GM18519 (cell line): ENCODE measurements at regions not wholly inside any gene's neighbourhood (a gene's known extent, or its start where the extent isn't known, plus 50 kb on each side); places are given as distances from the start of the nearest gene placed in this dataset.

Experiments
- ATAC-seq: cut with Tn5 transposase; IDR thresholded peaks from one replicate; pipeline ENCODE4 v1.9.1; 2021; ENCODE audit warnings: mild to moderate bottlenecking, moderate library complexity; ENCODE audit not compliant: unreplicated experiment, low FRiP score

DNA sequence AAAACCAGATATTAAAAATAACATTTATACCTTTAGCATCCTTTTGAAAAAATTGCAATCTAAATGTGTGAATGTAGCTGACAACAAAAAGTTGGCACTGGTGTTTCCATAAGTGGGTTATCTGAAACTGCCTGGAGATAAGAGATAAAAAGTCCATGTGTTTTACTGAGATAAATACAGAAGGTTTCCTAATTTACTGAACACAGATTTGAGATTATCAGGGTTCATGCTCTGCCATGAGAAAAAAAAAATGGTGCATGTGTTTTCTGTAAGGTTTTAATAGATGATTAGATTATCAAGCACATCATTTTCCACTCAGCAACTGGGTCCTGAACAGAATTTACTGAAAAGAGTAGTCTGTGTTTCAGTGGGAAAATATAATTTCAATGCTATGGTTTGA is 326.2 kb upstream of the SLIT2 start:
- ATAC-seq: no peak

DNA sequence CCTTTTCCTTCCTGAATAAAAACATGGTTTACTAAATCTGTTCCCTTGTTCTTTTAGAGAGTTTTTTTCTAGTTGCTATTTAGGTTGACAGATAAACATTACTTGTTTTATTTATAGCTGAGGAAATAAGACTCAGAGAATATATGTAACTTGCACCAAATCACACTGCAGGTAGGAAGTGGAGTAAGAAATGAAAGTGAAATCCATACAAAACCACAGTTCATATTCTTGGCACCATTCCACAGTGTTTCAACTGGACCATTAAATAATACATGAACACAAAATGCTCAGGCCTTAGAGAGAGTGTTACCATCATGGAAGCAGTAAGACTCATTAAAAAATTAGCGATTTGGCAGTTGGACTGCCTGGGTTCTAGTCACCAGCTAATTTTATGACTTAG is 326.9 kb upstream of the SLIT2 start:
- ATAC-seq: no peak

DNA sequence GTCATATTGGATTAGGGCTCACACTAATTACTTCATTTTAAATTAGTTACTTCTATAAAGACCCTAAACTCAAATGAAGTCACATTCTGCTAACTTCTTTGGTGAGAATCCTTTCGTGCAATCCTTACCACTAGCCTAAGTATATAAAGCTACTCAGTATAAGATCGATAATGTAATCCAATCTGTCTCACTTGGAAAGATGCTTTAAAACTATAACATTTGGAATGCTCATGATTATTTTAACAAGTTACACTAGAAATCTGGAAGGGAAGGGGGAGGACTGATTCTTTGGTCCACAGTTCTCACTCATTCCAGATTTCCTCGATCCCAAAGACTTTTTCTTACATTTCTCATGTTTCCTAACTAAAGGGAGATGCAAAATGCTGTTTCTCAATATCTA is 336.4 kb upstream of the SLIT2 start:
- ATAC-seq: no peak

DNA sequence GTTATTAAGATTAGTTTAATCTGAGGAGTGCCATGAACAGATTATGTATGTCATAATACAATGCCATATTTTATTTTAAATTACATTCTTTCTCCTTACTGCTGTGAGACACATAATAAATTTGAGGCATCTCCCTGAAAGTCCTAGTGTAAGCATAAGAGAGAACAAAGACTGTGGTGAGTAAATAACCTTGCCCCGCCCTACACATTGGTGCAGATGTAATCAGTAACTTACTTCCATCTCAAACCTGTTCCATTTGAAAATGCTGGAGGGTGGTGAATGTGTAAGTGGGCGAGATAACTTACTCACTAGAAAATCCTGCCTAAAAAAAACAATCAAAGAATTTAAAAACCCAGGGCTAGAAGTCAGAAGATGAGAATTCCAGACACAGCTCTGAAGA is 338.1 kb upstream of the SLIT2 start:
- ATAC-seq: no peak

DNA sequence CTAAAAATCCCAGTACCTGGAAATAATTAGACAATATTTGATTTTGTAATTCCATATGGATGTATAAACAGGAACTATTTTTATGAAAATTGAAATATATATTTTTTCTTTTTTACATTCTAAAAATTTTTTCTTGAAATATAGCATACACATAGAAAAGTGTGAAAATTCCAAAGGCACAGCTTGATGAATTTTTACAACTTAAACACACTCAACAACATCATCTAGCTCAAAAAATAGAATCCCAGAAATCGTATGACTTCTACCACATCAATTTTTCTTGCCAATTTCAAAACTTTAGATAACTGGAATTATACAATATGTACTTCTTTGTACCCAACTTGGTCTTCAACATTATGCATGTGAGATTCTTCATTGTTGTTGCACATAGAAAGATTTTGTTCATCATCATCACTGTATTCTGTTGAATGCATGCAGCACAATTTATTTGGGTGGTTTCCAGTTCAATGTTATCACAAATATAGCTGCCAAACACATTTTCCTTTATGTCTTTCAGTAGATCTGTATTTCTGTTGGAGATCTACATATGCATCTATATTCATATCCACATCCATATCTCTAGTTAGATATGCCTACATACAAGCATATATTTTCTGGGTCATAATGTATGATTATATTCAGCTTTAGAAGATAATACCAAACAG is 340.7 kb upstream of the SLIT2 start:
- ATAC-seq: no peak

DNA sequence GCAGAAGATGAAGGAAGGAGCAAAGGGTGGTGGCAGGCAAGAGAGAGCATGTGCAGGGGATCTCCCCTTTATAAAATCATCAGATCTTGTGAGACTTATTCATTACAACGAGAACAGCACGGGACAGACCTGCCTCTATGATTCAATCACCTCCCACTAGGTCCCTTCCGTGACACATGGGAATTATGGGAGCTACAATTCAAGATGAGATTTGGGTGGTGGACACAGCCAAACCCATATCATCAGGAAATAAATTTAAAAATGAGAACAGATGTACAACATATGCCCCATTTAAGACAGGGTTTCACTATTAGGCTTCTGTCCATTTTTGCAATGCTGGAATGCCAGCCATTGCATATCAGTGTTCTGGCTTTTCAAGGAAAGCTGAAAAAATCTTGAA is 346.7 kb upstream of the SLIT2 start:
- no peak for ATAC-seq

DNA sequence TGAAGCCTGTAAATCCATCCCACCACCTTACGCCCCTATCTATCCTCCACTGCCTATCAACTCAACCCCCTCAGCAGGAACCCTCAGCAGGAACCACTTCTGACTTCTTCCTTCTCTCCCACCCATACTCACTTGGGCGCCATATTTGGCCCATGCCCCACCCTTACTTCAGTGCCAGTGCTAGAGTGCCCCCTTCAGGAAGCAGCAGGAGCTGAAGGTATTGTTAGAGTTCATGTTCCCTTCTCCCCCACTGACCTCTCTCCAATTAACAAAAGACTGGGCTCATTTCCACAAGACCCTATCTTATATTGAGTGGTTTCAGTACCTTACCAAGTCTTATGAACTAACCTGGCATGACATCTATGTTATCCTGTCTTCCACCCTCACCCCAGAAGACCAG is 363.1 kb upstream of the SLIT2 start:
- no peak for ATAC-seq

DNA sequence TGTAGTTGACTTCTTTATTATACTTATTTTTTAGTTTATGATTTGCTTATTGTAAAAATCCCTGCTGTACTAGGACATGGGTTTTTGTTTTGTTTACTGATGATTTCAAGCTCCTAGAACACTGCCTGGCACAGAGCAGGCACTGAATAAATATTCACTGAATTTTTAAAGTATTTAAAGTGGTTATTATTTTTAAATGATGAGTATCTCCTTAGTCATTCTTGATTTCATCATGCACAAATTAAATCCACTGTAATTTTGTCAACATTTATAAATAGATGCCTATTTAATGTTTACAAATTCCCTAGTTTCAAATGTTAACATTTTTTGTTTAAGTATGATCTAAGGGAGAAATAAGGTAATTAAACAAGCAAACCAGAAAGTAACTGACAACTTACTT is 367.9 kb upstream of the SLIT2 start:
- no peak for ATAC-seq

DNA sequence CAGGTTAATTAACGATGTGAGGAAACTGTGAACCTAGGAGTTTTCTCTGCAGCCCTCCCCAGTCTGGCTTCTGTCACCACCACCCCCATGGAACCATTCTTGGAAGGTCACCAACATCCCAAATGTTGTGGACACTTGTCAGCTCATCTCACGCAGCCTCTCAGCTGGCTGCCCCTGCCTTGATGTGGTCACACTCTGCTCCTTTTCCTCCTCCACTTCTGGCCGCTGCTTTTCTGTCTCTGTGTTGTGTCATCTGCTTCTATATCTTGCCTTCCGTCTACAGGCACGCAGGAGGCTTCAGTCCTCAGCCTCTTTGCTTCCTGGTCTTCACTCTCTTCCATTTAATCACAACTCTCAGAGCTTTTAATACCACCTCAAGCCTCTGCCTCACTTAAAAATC is 371.5 kb upstream of the SLIT2 start:
- no peak for ATAC-seq

DNA sequence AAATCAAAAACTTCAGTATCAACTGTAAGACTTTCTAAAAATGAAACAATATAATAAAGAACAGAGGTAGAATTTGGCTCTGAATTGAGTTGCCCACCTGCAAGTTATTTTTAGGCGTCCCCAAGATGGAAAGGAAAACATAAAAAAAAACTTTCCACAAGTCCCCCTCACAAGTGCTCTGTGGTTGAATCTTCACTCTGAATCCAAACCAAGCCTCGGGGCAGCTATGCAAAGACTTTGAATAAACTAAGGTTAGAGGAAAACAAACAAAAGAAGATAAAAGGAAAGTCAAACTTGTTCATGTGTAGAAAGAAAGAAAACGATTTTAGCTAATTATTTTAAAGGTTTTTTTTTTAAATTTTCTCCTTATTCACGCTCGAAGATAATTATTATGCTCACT is 372.4 kb upstream of the SLIT2 start:
- ATAC-seq: no peak

DNA sequence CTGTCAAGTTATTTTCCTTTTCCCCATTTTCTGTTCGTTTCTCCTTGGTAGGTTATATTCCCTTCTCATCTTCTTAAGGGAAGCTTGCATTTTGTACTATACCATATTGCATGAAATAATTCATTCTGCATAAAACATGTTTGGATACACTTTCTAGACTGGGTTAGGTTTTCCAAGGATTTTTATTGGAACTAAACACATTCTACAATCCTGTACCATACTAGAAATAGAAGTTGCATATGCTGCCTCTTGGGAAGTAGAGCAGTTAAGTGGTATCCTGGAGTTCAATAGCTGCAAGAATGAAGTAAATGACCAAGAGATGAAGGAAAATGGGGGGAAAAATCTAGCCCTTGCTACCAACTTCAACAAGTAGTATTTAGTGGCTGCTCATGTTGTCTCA is 393.7 kb upstream of the SLIT2 start:
- no peak for ATAC-seq

DNA sequence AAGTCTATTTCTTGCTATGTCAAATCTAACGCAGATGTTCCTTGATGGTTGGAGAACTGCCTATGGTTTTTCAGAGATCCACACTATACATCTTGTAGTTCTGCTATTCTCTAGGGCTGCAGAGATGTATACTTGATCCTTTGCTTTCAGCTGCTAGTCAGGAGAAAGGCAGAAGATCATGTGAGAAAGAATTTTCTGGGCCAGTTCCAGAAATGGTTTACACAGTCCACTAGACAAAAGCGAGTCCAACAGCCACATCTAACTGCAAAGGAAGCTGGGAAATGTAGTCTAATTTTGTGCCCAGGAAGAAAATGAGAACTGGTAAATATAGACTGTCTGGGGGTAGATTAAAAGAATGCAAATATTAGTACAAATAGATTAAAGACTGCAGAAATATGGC is 394.3 kb upstream of the SLIT2 start:
- ATAC-seq: no peak

DNA sequence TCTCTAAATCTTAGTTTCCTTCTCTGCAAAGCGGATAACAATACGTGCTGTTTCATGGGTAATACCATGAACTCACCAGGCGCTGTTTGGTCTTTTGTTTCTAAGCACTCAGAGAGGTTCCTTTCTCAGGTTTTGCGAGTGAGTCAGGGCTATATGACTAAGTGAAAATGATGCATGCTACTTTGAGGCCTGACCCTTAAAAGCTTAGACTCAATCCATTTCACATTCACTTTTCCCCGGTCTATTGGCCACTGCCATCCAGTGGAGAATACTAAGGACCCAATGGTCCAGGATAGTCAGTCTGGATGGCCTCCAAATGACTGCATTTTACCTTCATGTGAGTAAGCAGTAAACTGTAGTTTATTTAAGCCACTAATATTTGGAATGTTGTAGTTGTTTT is 400.8 kb upstream of the SLIT2 start:
- no peak for ATAC-seq

DNA sequence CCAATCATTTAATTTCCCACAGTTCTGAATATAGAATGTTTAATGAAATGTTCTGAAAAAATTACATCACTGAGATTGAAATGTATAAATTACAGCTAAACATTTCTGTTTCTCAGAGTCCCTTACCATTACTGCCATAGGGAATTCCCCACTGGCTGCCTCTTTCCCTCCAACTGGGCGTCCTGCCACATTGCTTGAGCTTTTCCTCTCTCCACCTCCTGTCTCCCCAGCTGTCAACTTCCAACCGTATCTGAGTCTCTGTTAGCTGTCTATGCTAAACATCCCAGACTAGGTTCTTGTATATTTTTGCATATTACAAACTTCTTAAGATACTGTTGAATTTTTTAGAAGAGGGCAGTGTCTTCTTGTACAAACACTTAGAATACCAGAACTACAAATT is 407.3 kb upstream of the SLIT2 start:
- ATAC-seq: no peak

DNA sequence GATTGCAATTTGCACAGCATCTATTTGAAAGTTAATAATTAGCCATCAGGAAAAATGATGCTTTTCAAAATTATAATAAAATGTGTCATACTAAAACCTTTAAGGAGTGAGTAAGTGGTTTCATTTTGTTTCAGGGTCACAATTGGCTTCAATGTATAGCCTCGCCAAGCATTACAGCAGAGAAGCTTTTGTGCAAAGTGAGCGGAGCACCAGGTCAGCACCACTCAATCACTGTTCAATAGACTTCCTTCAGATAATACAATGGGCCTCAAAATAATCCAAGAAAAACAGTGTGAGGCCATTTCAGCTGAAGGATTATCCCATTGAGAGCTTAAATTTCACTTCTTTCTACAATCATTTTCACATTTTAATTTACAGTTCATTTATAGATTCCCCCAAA is 409.2 kb upstream of the SLIT2 start:
- no peak for ATAC-seq

DNA sequence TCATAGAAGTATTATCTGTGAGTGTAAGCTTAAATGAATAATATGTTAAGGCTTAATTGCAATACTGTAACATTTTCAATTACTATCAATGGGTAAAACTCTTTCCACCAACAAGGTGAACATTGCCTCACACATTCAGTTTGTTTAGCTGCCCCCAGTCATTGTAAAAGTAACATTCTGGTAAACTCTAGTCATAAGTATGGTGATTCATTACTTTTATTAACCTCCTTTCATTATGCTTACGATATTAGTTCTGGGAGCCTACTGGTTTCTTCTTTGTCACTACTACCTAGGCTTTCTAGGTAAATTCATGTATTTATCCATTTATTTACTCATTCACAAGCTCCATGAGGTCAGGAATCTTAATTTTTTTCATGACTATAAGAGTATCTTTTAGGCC is 412.8 kb upstream of the SLIT2 start:
- ATAC-seq: no peak

DNA sequence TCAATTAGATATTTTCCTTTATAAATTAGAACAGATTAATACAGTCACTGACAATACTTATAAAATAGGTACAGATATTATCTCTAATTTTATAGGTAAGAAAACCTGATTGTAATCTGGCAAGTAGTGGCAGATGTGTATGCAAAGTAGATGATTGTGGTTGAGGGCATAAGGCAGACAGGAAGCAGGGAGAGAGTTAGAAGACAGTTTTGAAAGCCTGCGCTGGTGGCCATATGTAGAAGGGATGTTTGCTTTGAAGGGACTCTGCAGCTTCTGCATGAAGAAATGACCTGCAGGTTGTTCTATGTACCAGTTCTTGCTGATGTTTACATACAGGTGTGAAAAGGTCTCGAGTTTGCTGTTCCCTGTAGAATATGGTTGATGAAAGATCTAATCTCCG is 416.3 kb upstream of the SLIT2 start:
- no peak for ATAC-seq

DNA sequence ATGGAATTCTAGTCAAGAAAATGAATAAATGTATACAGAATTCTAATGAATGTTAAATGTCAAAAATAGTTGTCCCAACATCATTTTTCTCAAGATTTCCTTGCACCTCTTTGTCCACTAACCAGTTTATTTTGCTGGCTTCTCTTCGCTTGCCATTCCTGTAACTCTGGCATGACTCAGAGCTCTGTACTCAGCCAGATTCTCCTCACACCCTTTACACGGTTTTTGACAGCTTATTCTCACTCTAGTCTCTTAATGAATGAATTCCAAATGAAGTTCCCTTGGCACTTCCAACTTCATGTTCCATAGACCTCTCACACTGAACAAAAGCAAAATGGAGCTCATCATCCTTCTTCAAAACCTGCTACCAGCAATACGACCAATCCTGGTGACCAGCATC is 419.3 kb upstream of the SLIT2 start:
- ATAC-seq: no peak

DNA sequence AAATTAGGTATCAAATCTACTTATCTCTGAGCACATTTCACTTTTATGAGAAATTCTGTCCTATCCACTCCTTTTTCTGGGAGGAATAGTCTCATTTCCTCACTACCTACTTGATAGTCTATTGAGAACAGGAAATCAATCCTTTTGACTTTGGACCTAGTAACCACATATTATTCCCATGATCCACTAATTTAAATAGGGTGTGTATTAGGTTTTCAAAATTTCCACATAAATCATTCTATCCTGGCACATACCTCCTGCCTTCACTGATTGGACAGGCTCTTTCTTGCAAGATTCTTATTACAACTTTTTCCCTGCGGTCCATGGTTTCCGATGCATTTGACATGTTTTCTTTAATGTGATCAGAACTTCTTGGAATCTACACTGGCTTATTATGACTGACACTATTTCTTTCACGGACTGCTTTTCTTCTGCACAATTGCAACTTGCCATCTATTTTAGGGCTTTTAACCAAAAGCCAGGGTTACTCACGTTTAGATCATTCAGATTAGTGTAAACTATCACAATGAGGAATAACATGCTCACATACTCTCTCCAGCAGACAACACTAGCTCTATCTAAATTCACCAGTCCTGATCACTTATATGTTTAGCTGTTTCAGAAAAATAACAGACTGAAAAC is 419.9 kb upstream of the SLIT2 start:
- ATAC-seq: no peak

DNA sequence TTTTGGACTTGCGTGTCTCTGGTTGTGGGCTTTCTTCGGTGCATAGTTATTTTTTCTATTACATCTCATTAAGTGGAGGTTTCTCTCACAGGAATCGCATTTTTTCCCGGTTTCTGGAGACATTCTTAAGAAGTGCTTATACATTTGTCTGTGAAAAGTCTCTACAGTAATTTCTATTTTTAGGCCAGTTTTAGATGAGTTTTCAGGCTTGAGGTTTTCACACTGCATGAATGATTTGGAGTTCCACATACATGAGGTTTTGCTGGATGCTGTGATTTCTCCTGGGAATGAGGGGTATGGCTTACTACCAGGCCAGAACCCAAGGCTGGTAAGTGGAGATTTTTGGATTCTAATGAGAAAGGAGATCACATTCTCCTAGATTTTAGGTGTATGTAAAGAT is 422.6 kb upstream of the SLIT2 start:
- no peak for ATAC-seq

DNA sequence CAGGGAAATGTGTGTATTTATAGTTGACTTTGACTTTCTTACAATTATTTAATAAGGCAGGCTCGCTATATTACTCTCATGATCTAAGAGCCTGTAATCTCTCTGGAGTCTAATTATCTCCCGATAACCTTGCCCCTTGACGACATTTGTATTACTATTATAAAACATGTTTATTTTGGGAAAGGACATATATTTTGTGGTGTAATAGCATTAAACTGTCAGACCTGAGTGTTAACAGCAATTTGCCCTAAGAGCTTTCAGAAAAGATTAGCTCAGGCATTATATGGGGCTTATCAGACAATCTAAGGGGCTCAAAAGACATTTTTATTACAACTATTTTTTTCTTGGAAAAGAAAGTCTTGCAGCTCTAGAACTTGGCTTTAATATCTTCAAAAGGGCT is 427.9 kb upstream of the SLIT2 start:
- ATAC-seq: no peak

DNA sequence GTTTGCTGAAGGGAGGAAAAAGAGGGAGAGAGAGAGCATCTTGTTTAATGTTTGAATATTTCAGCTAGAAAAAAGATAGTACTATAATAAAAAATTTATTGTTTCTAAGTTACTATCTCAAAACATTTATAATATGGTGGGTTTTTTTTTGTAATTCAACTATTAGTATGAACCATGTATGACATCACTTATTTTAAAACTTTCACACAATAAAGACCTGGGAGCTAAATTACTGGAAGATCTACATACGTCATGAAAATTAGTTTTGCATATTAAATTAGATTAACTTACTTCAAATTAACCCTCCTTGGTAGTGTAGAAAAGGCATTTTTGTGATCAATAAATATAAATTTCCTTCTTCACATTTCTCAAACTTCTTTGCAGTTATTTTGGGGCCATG is 432.0 kb upstream of the SLIT2 start:
- ATAC-seq: no peak

DNA sequence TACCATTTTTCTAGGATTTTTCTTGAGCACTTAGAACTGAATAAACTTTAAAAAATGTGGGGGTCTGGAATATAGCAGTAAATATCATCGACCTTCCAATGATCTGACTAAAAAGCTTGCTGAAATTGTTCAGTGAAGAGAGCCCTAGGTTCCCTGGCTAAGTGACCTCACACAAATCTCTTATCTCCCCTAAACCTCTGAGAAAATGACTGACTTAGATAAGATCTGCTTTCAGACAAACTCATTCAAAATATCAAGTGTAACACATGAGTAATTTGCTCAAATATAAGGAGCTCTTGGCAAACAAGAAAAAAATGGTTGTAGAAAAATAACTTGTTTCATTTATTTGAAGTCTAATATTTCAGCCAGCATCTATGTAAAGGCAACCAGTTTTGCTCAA is 441.7 kb upstream of the SLIT2 start:
- ATAC-seq: no peak
